ENCODE measurements at regions not wholly inside any gene's neighbourhood (a gene's known extent, or its start where the extent isn't known, plus 50 kb on each side); places are given as distances from the start of the nearest gene placed in this dataset.

GRCh38 chr4:187335339-187335738 is 611.7 kb upstream of the FAT1 start:
- no peak for TF ChIP-seq CTCF (IDR thresholded peaks at IDR 0.05; ENCODE audit: low read depth, low read length)
- H3K36me3 ChIP-seq, result no peaks in the 10 kb centered on the region
- no peak for DNase-seq
- H3K4me3 ChIP-seq (ENCODE audit: low read depth, low read length), result no peak overlapping the region
- no peaks in the 10 kb centered on the region for H3K4me1 ChIP-seq
- no peaks in the 10 kb centered on the region for H3K27me3 ChIP-seq
- no peaks in the 10 kb centered on the region for H3K9me3 ChIP-seq

GRCh38 chr4:187354740-187355139 is 631.1 kb upstream of the FAT1 start:
- Histone ChIP-seq H3K27me3 (no peaks in the 10 kb centered on the region), H3K4me1 (no peaks in the 10 kb centered on the region), H3K36me3 (no peaks in the 10 kb centered on the region), H3K4me3 (ENCODE audit: low read depth, low read length) (no peak overlapping the region), H3K9me3 (no peaks in the 10 kb centered on the region)
- TF ChIP-seq CTCF (IDR thresholded peaks at IDR 0.05; ENCODE audit: low read depth, low read length), result no peak
- DNase-seq, result no peak

GRCh38 chr4:187357045-187357643 is 633.5 kb upstream of the FAT1 start:
- Histone ChIP-seq H3K4me3 (ENCODE audit: low read depth, low read length) (no peak overlapping the region), H3K4me1 (no peaks in the 10 kb centered on the region), H3K9me3 (no peaks in the 10 kb centered on the region), H3K36me3 (no peaks in the 10 kb centered on the region), H3K27me3 (no peaks in the 10 kb centered on the region)
- no peak for DNase-seq
- no peak for TF ChIP-seq CTCF (IDR thresholded peaks at IDR 0.05; ENCODE audit: low read depth, low read length)

GRCh38 chr4:187357821-187358220 is 634.2 kb upstream of the FAT1 start:
- no peak for TF ChIP-seq CTCF (IDR thresholded peaks at IDR 0.05; ENCODE audit: low read depth, low read length)
- Histone ChIP-seq H3K36me3 (no peaks in the 10 kb centered on the region), H3K4me1 (no peaks in the 10 kb centered on the region), H3K9me3 (no peaks in the 10 kb centered on the region), H3K27me3 (no peaks in the 10 kb centered on the region), H3K4me3 (ENCODE audit: low read depth, low read length) (no peak overlapping the region)
- DNase-seq, result no peak

GRCh38 chr4:187362937-187363857 is 632.4 kb upstream of the ZFP42 start:
- H3K9me3 ChIP-seq, result no peaks in the 10 kb centered on the region
- no peak for TF ChIP-seq CTCF (IDR thresholded peaks at IDR 0.05; ENCODE audit: low read depth, low read length)
- H3K4me3 ChIP-seq (ENCODE audit: low read depth, low read length), result no peak overlapping the region
- H3K27me3 ChIP-seq, result no peaks in the 10 kb centered on the region
- no peaks in the 10 kb centered on the region for H3K36me3 ChIP-seq
- no peaks in the 10 kb centered on the region for H3K4me1 ChIP-seq
- no peak for DNase-seq

GRCh38 chr4:187364401-187364800 is 631.2 kb upstream of the ZFP42 start:
- no peak for TF ChIP-seq CTCF (IDR thresholded peaks at IDR 0.05; ENCODE audit: low read depth, low read length)
- Histone ChIP-seq H3K27me3 (no peaks in the 10 kb centered on the region), H3K9me3 (no peaks in the 10 kb centered on the region), H3K4me1 (no peaks in the 10 kb centered on the region), H3K36me3 (no peaks in the 10 kb centered on the region), H3K4me3 (ENCODE audit: low read depth, low read length) (no peak overlapping the region)
- DNase-seq, result no peak

All from BE2C (cell line).